ENCODE measurements at regions not wholly inside any gene's neighbourhood (a gene's known extent, or its start where the extent isn't known, plus 50 kb on each side); places are given as distances from the start of the nearest gene placed in this dataset.

DNA sequence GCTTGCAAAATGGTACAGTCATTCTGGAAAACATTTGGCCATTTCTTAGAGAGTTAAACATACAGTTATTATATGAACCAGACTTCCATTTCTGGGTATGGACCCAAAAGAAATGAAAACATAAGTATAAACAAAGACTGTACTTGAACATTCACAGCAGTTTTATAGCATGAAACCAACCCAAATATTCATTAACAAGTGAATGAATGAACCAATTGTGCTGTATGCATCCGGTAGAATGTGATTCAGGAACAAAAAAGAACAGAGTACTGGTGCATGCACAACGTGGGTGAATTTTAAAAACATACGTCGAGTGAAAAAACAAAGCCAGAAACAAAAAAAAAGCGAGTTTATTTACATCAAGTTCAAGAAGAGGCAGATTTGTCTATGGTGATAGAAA, 1085.8 kb upstream of the AUTS2 start:
- no peak overlapping the region for H2AFZ ChIP-seq (ENCODE audit: low read length)
- H4K20me1 ChIP-seq (replicated peaks in 1 of 2; ENCODE audit: control insufficient read depth in 1 of 2, insufficient read depth in 2 of 2, low read length in 2 of 2), result no peaks in the 10 kb centered on the region
- no peak overlapping the region for H2BK20ac ChIP-seq (ENCODE audit: low read length)
- no peak for DNase-seq (ENCODE audit: low read depth in 1 of 2, low spot score in 2 of 2)
- CTCF ChIA-PET (ENCODE audit: partially characterized antibody), result interaction anchor here (1.5 kb wide), 1 partner anchor 48 kb away, joined by 3 read pairs; no protein-coding TSS in a partner anchor
- H4K8ac ChIP-seq (ENCODE audit: extremely low read depth, insufficient read depth, low read length), result no peak overlapping the region
- no peaks in the 10 kb centered on the region for H3K23me2 ChIP-seq (ENCODE audit: low read depth, low read length)
- H2BK120ac ChIP-seq (replicated peaks; ENCODE audit: low read depth, low read length), result no peak overlapping the region
- H3K9ac ChIP-seq (replicated peaks in 1 of 4; ENCODE audit: extremely low read depth in 1 of 4, low read depth in 3 of 4, low read length in 3 of 4), result no peak overlapping the region
- no peaks in the 10 kb centered on the region for H3K79me2 ChIP-seq (ENCODE audit: control insufficient read depth in 1 of 2, insufficient read depth in 2 of 2, low read length in 2 of 2)
- TF ChIP-seq EP300 (IDR thresholded peaks at IDR 0.05; ENCODE audit: borderline replicate concordance in 1 of 2, low read depth in 2 of 2, low read length in 2 of 2), result no peak
- TF ChIP-seq TEAD4 (IDR thresholded peaks at IDR 0.05; ENCODE audit: low read depth, low read length), result no peak
- no peak for TF ChIP-seq CTBP2 (IDR thresholded peaks at IDR 0.05; ENCODE audit: borderline replicate concordance, insufficient read depth, insufficient read length, low read length)
- no peak for TF ChIP-seq GABPA (IDR thresholded peaks at IDR 0.05; ENCODE audit: borderline replicate concordance, insufficient read depth, low read length)
- TF ChIP-seq TAF7 (optimal IDR thresholded peaks at IDR 0.05; ENCODE audit: borderline replicate concordance, low read depth, low read length), result no peak
- no peak for TF ChIP-seq ZNF274 (IDR thresholded peaks at IDR 0.05; ENCODE audit: borderline replicate concordance, extremely low read depth, low read length)
- no peak for TF ChIP-seq SUZ12 (IDR thresholded peaks at IDR 0.05; ENCODE audit: low read length)
- TF ChIP-seq, protein P1, sequence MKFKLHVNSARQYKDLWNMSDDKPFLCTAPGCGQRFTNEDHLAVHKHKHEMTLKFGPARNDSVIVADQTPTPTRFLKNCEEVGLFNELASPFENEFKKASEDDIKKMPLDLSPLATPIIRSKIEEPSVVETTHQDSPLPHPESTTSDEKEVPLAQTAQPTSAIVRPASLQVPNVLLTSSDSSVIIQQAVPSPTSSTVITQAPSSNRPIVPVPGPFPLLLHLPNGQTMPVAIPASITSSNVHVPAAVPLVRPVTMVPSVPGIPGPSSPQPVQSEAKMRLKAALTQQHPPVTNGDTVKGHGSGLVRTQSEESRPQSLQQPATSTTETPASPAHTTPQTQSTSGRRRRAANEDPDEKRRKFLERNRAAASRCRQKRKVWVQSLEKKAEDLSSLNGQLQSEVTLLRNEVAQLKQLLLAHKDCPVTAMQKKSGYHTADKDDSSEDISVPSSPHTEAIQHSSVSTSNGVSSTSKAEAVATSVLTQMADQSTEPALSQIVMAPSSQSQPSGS (IDR thresholded peaks at IDR 0.05; ENCODE audit: low read length), result no peak
- no peak for TF ChIP-seq BACH1 (IDR thresholded peaks at IDR 0.05; ENCODE audit: low read length)
- TF ChIP-seq SP4 (IDR thresholded peaks at IDR 0.05; ENCODE audit: low read length), result no peak
- TF ChIP-seq, protein P2, sequence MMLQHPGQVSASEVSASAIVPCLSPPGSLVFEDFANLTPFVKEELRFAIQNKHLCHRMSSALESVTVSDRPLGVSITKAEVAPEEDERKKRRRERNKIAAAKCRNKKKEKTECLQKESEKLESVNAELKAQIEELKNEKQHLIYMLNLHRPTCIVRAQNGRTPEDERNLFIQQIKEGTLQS (IDR thresholded peaks at IDR 0.05; ENCODE audit: insufficient read depth, low read depth, low read length), result no peak
- H3K4ac ChIP-seq (replicated peaks; ENCODE audit: insufficient read length, low read depth, low read length), result no peak overlapping the region
- no peak overlapping the region for H2BK5ac ChIP-seq (ENCODE audit: low read depth, low read length)
- H2AK5ac ChIP-seq (ENCODE audit: low read depth, low read length), result no peak overlapping the region
- no peak overlapping the region for H3K14ac ChIP-seq (ENCODE audit: insufficient read length)
- H3K4me1 ChIP-seq (replicated peaks in 1 of 4; ENCODE audit: control insufficient read depth in 3 of 4, insufficient read depth in 4 of 4, low read length in 3 of 4), result peaks cover 1 to 5% (median 3%) of the 10 kb centered on the region in 4 experiments; a peak in 4 of 7 replicates
- no peak overlapping the region for H3K56ac ChIP-seq (replicated peaks; ENCODE audit: insufficient read length, low read depth, low read length)
- no peak overlapping the region for H3K4me2 ChIP-seq (ENCODE audit: insufficient read depth in 1 of 2, low read depth in 2 of 2, low read length in 2 of 2)
- no peak overlapping the region for H4K91ac ChIP-seq (replicated peaks; ENCODE audit: insufficient read length, low read length)
- no peak overlapping the region for H3K27ac ChIP-seq (ENCODE audit: low read depth, low read length)
- no peak for FAIRE-seq
- H3K18ac ChIP-seq (ENCODE audit: extremely low read depth, low read length), result no peak overlapping the region
- H3K9me3 ChIP-seq (ENCODE audit: insufficient read depth in 2 of 2, low read depth in 1 of 2, low read length in 1 of 2), result peaks cover 0 to 5% of the 10 kb centered on the region in 2 experiments; a peak in 1 of 4 replicates
- H3K23ac ChIP-seq (ENCODE audit: insufficient read length), result no peak overlapping the region
- H3K27me3 ChIP-seq (replicated peaks in 1 of 4; ENCODE audit: control insufficient read depth in 3 of 4, extremely low read depth in 1 of 4, insufficient read depth in 3 of 4, low read length in 3 of 4), result no peaks in the 10 kb centered on the region
- H2BK15ac ChIP-seq (ENCODE audit: low read length), result no peak overlapping the region
- H3K79me1 ChIP-seq (ENCODE audit: low read depth, low read length), result no peaks in the 10 kb centered on the region
- H4K5ac ChIP-seq (ENCODE audit: insufficient read length, low read depth, low read length), result no peak overlapping the region
- H3K36me3 ChIP-seq (ENCODE audit: control insufficient read depth in 2 of 4, insufficient read depth in 4 of 4, low read length in 3 of 4), result no peaks in the 10 kb centered on the region
- H2BK12ac ChIP-seq (ENCODE audit: low read depth, low read length), result no peak overlapping the region
- POLR2A ChIA-PET (ENCODE audit: partially characterized antibody), result no interaction called here
- H3K4me3 ChIP-seq (ENCODE audit: extremely low read depth in 1 of 4, insufficient read depth in 2 of 4, low read depth in 3 of 4, low read length in 4 of 4), result no peak overlapping the region
- WGBS, 2 experiments (ENCODE audit: extremely low coverage in 1 of 2, insufficient coverage in 1 of 2, insufficient read length in 1 of 2, insufficient replicate concordance in 2 of 2, low coverage in 1 of 2, low lambda C conversion rate in 2 of 2, missing lambda C conversion rate in 1 of 2), result 96% methylated on average over 5 of the region's 5 CpGs; no CpG with 5 or more reads in 1 of the 2 experiments

Measured in H1 (cell line).